DMS 273 (cell line): ENCODE measurements at regions not wholly inside any gene's neighbourhood (a gene's known extent, or its start where the extent isn't known, plus 50 kb on each side); places are given as distances from the start of the nearest gene placed in this dataset.

ENCODE experiments used
- DNase-seq: peaks from one replicate; lab custom pipeline; 2025; ENCODE audit not compliant: unreplicated experiment; lab: John Stamatoyannopoulos, UW

DNA sequence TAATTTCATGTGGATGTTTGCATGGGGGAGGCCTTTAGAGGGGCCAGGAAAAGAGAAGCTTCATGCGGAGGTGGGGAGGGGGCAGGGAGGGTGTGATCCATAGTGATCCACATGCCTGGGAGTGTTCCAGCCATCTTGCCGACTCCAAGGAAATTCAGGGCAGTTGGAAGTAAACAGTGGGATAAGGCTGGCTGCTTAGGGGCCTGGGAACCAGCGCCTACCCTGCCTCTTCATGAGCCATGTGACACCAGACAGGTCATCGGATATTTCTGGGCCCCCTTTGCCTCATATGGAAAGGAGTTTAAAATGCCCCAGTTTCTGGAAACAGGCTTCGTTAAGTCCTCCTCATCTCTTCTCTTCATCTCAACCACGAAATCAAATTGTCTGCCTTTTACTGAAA is 983.2 kb downstream of the BCL11B start:
- DNase-seq, result no peak

DNA sequence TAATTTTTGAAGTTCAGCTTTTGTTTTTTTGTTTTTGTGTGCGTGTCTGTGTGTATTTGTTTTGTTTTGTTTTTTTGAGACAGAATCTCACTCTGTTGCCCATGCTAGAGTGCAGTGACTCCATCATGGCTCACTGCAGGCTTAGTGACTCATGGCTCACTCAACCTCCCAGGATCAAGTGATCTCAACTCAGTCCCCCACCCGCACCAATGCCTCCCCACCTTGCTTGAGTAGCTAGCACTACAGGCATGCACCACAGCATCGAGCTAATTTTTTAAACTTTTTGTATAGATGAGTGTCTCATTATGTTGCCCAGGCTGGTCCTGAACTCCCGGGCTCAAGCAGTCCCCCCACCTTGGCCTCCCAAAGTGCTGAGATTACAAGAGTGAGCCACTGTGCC is 981.4 kb downstream of the BCL11B start:
- no peak for DNase-seq

DNA sequence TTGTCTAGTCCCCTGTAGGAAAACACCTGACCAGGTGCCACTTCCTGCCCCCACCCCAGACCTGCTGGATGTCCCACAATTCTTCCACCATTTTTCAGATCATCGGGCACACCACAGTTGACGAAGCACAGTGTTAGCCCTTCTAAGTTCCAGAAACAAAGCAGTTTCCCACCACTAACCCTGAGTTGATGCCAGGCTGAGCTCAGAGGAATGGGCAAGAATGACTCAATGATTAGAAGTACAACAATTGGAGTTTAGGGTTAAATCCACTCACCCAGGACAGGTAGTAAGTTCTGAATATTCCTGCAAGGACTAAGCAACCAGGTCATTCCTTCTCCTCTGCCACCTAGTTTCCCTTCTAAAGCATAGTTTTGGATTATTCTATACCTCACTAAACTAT is 979.8 kb downstream of the BCL11B start:
- no peak for DNase-seq

DNA sequence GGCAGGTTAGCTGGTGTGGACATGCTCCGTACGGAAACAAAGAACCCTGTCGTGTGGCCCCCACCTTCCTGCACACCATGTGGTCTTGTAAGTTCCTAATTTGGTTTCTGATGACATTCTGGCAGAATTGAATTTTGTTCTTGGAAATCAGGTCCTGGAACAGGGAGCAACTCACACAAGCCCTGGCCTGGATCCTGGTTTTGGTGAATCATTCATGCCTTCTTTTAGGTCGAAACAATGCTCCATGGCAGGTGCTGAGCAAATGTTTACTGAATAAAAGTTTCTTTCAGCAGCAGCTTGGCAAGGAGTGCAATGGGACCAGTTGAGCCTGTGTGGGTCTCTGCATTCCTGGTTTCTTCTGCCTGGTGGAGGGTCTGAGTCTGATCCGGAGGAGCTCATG is 978.4 kb downstream of the BCL11B start:
- no peak for DNase-seq

DNA sequence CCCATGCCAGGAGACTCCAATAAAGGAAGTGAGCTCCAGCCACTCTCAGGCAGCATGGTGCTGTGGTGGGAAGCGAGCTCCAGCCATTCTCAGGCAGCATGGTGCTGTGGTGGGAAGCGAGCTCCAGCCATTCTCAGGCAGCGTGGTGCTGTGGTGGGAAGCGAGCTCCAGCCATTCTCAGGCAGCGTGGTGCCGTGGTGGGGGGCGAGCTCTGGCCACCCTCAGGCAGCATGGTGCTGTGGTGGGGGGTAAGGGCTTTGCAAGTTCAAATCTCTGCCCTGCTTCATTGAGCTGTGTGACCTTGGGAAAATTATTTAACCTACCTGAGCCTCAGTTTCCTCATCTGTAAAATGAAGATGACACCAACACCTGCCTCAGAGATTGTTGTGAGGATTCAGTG is 975.1 kb downstream of the BCL11B start:
- no peak for DNase-seq

DNA sequence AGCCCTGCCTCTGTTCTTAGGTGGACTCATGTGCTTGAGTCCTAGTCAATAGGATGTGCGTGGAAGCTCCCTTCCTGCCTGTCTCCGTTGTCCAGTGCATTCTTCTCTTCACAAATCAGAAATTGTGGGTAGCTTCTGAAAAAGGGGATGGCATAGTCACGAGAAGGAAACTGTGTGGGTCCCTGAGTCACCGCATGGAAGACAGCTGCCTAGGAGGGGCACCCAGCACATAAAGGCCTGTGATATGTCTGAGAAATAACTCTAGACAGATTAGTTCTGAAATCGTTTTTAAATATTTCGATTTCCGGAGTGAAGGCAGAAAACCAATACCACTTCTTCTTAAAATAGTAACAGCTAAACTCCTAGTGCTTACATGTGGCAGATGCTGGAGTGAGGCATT is 974.4 kb downstream of the BCL11B start:
- no peak for DNase-seq

DNA sequence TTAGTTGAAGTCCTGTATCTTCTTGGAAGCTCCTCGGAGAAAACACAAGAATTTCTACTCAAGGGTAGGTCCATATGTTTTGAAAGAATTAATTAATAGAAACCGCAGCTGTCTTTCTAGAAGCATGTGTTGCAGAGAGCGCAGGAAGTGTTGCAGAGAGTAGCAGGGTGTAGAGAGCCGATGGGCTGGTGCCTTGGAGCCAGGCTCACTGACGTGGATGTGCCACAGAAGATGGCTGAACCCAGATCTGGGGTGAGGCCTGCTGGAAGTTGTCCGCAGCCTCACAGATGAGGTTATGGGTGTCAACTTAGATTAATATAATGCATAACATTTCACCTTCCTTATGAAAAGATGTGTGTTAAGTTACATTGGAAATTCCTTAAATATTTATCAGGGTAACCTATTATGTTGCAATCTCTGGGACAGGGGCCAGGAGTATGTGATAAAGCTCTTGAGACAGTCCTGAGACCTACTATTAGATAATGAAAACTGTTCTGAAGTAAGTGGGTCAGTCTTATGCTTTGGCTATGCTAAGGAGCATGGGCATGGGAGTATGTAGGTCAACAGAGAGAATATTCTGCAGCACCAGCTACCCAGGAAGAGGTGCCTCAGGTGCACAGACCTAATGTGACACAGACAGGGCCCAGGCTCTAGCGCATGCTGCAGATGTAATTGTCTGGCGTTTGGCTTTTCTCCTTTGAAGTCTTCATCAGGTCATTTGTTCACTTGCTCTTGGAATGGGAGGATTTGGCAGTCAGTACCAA is 973.3 kb downstream of the BCL11B start:
- DNase-seq, result no peak

DNA sequence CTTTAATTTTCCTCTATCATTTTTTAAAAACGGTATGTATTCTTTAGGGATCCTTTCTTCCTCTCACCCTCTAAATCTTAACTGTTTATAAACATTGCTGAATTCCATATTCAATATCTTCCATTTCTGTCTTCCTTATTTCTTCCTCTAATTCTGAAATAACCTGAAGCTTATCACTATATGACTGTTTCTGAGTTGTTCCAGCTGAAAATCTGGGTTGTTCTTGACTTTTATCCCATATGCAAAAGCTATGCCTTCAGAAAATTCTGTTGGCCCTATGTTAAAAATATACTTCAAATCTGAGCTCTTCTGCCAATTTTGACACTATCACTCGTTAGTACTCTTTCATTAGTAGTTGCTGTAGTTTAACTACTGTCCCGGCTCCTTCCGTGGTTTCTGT is 970.3 kb downstream of the BCL11B start:
- no peak for DNase-seq

DNA sequence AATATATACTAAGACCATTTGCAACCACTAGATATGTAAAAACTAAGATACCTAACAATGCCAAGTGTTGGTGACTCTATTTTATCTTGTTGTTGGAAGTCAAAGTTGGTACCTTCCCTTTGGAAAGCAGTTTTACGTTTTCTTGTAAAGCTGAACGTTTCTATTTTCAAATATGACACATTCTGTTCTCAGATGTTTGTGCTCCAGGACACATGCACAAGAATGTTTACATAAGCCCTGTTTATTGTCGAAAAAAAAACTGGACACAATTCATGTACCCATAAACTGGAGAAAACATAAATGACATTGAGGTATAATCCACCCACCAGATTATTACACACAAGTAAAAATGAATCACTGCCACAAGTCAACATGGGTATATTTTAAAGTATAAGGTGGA is 967.4 kb downstream of the BCL11B start:
- no peak for DNase-seq

DNA sequence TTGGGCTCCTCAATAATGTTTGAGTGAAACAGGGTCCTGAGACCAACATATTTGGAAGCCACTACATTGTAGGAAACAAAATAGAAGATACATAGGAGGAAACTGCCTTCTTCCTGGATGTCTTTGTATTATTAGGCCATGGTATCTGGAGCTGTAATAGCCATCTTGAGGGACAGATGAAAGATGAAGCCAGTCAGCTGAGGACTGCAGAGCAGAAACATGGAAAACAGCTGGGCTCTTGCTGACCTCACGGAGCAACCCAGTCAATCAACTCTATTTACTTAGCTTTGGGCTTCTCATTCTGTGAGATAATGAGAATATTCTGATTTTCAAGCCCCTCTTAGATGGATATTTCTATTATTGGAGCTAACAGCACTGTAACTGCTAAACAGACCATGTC is 962.4 kb downstream of the BCL11B start:
- DNase-seq, result no peak

DNA sequence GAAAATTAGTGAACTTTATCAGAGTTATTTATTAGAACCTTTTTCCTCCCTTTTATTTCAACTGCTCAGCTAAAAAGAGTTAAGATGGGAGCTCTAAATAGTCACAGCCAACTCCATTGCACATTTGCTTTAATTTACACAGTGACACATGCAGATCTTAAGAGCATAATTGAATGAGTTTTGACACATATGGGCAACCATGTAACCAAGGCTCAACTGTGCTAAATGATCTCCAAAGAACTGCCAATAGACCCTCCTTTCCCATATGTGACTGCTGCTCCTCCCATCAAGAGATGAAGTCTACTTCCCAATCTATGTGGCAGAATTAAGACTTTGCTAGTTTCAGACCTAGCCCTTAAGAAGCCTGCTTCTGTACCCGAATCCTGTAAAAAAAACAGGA is 960.0 kb downstream of the BCL11B start:
- no peak for DNase-seq

DNA sequence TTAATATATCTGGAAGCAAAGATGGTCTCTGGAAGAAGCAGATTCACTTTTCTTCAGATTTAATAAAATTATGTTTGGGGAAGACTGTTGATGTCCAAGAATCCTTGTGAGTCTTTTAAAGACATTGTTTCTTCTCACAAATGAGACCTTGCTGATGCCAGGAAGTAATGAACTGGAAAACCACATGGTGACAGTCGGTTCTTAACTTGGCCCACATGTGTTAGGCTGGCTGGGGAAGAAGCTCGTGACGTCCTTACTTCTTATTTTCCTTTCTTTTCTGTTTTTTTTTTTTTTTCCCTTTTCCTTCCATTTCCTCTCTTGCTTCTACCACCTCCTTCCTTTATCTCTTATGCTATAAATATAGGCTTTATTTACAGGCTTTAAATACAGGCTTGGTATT is 950.2 kb downstream of the BCL11B start:
- DNase-seq, result no peak

DNA sequence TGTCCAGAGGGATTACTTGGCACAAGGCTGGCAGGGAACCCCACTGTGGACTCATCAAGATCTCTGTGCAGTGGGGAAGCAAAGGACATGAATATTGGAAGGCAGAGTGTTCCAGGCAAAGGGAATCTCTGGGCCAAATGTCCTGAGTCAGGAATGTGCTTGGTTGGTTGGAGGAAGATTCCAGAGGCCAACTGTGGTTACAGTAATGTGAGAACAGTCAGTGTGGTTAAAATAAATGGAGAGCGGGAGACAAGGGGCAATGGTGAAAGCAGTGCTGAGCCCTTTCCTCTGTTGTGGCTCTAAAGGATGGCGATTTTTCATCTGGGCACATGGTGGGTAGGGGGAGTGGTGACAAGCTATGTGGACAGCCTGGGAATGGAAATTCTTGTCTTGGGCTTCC is 948.2 kb downstream of the BCL11B start:
- DNase-seq, result no peak

DNA sequence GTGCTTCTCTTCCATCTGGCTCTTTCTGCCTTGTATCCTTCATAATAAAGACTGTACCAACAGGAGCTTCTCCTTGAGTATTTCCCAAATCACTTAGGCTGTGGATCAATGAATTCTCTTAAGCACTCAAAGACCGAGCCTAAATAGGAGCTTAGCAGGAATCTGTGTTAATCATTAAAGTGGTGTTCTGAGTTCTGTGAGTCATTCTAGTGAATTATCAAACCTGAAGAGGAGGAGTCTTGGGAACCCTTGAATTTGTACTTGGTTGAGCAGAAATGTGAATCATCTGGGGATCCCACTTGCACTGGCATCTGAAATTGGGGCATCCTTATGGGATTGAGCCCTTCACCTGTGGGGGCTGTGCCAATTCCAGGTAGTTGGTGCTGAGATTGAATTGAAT is 946.2 kb downstream of the BCL11B start:
- no peak for DNase-seq

DNA sequence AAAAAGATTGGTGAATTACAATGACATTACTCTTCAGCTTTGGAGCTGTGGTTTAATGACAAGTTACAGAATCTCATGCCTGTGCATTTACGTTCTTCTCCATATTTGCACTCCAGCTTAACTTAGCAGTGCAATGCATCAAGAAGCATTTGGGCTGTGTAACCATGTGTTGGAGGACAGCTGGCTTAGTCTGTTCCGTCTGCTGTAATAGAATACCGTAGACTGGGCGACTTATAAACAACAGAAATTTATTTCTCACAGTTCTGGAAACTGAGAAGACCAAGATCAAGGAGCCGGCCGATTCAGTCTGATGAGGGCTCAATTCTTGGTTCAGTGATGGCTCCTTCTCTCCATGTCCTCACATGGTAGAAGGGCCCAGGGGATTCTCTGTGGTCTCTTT is 943.5 kb downstream of the BCL11B start:
- no peak for DNase-seq

DNA sequence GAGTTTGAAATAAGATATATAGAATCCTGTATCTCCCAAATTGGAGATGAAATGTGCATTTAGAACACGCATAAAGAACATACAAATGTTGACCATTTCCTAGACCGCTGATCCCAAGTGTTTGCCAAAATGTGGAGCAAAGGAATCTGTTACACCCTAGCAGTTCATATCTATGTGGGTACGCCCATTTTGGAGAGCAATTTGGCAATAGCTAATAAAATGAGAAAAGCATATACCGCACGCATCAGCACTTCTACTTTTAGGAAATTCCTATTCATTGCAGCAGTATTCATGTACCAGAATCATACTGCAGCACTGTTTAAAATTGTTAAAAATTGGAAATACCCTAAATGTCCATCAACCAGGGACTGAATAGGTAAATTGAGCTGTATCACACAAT is 937.8 kb downstream of the BCL11B start:
- no peak for DNase-seq

DNA sequence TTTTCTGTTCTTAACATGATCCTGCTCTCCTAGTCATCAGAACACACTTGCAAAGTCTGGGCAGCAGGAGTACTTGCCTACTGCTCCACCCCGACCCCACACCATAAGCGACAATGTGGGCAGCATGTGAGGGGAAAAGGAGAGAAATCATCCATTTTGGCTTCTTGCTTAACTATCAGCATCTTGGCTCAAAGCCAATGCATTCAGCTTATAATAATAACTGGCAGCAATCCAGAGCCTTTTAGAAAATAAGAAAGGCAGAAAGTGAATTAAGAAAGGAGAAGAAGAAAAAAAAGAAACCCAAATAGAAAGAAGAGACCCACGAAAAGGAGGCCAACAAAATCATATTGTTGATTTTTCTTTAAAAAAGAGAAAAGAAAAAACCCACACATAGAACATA is 930.8 kb downstream of the BCL11B start:
- no peak for DNase-seq

DNA sequence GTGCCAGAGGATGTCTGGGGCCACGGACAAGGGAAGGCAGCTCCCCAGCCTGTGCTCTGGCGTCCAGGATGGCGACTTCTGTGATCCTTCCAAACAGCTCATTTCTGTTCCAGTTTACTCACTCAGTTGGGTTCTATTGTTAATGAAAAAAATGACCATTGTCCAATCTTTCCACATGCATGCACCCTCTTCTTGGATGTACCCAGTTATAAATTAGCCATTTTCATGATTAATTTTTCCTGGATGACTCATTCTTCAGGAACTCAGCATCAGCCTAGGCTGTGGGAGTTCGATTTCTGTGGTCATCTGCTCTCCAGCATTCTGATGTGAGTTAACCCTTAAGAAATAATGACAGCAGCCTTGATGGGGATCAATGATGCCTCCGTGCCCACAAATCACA is 926.8 kb downstream of the BCL11B start:
- DNase-seq, result no peak

DNA sequence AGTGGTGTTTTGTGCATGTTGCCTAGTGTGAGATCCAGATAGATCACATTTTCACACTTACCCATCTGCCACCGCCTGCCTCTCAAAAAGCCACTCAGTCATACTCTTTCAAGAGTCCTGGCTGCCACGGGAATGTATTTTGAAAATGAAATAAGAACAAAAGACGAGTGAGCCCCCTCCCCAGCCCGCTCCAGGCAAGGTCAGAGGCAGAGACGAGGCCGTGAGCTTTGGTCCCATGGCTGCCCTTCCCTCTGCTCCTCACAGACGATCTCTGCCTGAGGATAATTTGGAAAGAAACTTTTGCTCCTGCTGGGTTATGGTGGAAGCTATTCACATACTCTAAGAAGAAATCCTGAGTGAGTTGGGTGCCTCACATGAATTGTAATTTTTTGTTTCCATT is 924.3 kb downstream of the BCL11B start:
- no peak for DNase-seq

DNA sequence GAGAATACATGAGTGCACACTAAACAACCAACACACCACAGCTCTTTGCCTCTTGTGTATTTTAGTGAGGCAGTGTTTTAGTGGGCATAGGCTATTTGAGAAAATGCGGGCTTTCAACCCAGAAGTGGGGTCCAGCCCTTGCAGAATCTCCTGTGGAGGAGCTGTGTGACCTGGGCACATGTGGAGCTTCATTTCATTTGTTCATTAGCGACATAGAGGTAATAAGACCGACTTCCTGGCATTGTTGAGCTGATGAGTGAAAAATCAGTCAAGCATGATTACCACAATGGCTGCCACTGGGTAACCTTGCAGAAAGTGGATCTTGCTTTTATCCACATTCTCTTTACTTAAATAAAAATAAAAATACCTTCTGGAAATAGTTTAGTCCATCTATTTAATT is 923.5 kb downstream of the BCL11B start:
- DNase-seq, result no peak

DNA sequence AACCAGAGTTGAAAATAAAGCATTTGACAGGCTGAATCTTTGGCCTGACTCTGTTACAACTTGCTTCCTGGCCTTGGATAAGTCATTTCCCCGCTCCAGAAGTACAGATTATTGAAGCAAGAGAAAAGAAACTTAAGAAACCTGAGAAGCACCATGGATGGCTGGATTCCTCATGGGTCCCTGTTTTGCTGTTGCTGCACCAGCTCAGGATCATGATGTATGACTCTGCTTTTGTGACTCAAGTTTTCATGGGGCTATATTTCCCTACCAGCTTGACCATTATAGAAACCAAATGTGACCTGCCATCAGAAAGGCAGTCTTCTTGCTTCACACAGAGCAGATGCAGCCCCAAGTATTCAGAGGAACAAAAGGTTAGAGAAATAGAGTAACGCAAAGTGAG is 921.8 kb downstream of the BCL11B start:
- DNase-seq, result no peak

DNA sequence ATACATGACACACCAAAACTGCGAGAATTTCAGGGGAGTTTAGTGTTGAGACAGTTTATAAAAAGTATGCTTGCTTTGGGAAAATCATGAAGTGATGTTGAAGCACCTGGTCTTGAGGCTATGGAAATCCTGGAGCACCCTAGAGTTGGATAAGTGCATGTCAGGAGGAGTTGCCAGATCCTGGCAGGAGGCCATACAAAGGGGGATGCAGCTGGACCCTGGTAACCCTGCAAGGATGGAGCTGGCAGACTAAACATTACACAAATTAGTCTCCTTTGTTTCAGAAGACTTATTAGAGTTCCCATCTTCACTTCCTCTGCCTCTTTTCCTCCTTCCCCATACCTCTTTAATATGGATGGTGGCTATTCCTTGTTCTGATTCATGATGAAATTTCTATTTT is 907.0 kb downstream of the BCL11B start:
- no peak for DNase-seq

DNA sequence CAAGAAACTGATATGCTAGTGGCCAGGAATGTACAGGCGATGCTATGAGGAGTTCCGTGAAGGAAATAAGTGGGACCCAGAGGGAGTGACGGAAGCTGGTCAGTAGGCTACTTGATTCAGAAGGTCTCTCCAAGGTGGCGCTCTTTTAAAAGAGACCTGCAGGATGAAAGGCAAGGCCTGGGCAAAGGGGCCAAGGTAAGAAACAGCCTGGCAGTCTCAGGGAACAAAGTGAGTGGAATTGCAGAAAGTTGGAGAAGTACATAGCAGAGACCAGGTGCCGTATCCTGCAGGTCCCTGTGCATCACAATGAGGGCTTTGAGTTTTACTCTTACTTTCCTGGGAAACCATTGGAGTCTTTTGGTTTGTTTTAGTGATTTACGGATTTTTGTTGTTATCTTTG is 905.6 kb downstream of the BCL11B start:
- no peak for DNase-seq

DNA sequence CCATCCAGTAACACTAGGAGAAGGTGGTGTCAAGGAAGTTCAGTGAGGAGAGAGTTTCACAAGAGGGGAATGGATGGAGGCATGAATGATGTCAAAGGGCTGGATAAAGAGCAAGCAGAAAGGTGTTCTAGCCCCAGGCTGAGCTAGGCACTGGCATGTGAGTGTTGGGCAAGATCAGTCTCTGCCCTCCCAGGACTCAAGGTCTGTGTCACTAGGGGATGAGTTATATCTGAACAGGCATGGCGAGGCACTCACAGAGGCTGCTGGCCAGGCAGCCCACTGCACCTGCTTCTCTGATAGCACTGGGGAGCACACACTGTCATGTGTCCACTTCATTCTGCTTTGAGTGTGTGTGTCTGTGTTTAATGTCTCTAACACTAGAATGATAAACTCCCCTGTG is 903.8 kb downstream of the BCL11B start:
- no peak for DNase-seq
